ENCODE measurements at regions not wholly inside any gene's neighbourhood (a gene's known extent, or its start where the extent isn't known, plus 50 kb on each side); places are given as distances from the start of the nearest gene placed in this dataset.
"Not testable (repeated sequence)": the region's sequence is repeated elsewhere in the genome, so short reads cannot be mapped to it uniquely, and the experiment has no call there.

DNA sequence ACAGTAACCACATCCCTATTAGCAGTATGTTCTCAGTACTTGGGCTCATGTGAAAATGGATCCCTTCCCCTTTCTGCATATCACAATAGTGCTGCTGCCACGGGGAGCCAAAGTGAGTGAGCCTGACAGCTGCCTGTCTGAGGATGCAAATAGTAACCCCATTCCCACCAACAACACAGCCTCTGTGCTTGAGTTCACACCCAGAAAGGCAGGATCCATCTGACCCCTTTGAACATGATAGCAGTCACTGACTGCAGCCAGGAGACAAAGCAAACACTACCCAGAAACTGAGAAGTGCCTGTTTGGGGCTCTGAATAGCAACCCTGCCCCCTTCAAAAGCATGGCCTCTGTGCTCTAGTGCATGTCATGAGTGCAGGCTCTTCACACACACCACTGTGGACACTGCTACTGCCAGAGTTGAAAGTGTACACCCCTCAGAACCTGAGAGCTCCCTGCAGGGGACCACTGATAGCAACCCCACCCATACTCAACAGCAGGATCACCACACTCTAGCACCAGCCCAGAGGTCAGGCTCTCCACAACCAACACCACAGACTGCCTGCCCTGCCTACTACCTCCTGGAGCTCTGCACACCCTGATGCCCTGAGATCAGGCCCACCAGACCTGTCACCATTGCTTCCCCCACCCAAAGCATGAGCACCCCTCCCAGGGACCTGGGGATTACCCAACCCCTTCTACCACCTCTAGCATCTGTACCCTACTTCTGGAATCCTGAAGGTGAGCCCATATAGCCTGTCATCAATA lies 1563.5 kb upstream of the PRR20A start:
- H4K20me1 ChIP-seq (ENCODE audit: insufficient read depth, poor library complexity, severe bottlenecking) = no peaks in the 10 kb centered on the region
- no peaks in the 10 kb centered on the region for H3K4me1 ChIP-seq (ENCODE audit: insufficient read depth)
- H3K27ac ChIP-seq = no peak overlapping the region
- no peak overlapping the region for H2AFZ ChIP-seq
- WGBS (ENCODE audit: low lambda C conversion rate, missing lambda C conversion rate) = 8% methylated on average over 1 of the region's 1 CpG
- H3K36me3 ChIP-seq (replicated peaks; ENCODE audit: insufficient read depth, low read depth) = no peaks in the 10 kb centered on the region
- no peak overlapping the region for H3K4me2 ChIP-seq
- H3K9me3 ChIP-seq (ENCODE audit: low read depth) = no peaks in the 10 kb centered on the region
- no peak for DNase-seq (ENCODE audit: low spot score)
- no peaks in the 10 kb centered on the region for H3K79me2 ChIP-seq
- H3K4me3 ChIP-seq = no peak overlapping the region
- H3K27me3 ChIP-seq = peaks cover 8% of the 10 kb centered on the region
- H3K9me2 ChIP-seq (replicated peaks; ENCODE audit: insufficient read depth) = no peaks in the 10 kb centered on the region
- TF ChIP-seq EZH2phosphoT487 (IDR thresholded peaks at IDR 0.05; ENCODE audit: low read depth, severe bottlenecking, unreplicated experiment) (no peak), CTCF (IDR thresholded peaks at IDR 0.05; ENCODE audit: poor library complexity) (no peak), EZH2 (IDR thresholded peaks at IDR 0.05; ENCODE audit: borderline replicate concordance) (no peak)

DNA sequence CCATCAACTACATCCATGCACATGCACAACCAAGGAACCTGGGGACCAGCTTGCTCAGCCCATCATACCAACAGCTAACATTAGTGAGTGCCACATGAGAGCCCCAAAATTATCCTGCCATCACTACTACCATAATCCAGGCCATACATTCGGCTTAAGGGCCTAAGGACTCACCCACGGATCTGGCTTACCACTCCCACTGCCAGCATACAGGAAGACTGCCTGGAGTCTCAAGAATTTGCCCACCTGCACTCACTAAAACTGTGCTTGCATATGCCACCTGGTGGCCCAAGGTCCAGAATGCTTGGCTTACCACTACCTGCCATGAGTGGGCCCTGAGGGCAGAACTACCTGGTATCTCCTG lies 1562.9 kb upstream of the PRR20A start:
- TF ChIP-seq EZH2phosphoT487 (IDR thresholded peaks at IDR 0.05; ENCODE audit: low read depth, severe bottlenecking, unreplicated experiment) (no peak), EZH2 (IDR thresholded peaks at IDR 0.05; ENCODE audit: borderline replicate concordance) (no peak), CTCF (IDR thresholded peaks at IDR 0.05; ENCODE audit: poor library complexity) (no peak)
- 72% methylated on average over 2 of the region's 2 CpGs for whole genome bisulfite sequencing (ENCODE audit: low lambda C conversion rate, missing lambda C conversion rate)
- no peaks in the 10 kb centered on the region for H3K4me1 ChIP-seq (ENCODE audit: insufficient read depth)
- no peak overlapping the region for H3K4me3 ChIP-seq
- H3K4me2 ChIP-seq = no peak overlapping the region
- no peaks in the 10 kb centered on the region for H4K20me1 ChIP-seq (ENCODE audit: insufficient read depth, poor library complexity, severe bottlenecking)
- DNase-seq (ENCODE audit: low spot score) = no peak
- no peaks in the 10 kb centered on the region for H3K79me2 ChIP-seq
- no peaks in the 10 kb centered on the region for H3K9me2 ChIP-seq (replicated peaks; ENCODE audit: insufficient read depth)
- H3K27me3 ChIP-seq = peaks cover 11% of the 10 kb centered on the region
- no peaks in the 10 kb centered on the region for H3K9me3 ChIP-seq (ENCODE audit: low read depth)
- H3K36me3 ChIP-seq (replicated peaks; ENCODE audit: insufficient read depth, low read depth) = no peaks in the 10 kb centered on the region
- no peak overlapping the region for H2AFZ ChIP-seq
- H3K27ac ChIP-seq = no peak overlapping the region

DNA sequence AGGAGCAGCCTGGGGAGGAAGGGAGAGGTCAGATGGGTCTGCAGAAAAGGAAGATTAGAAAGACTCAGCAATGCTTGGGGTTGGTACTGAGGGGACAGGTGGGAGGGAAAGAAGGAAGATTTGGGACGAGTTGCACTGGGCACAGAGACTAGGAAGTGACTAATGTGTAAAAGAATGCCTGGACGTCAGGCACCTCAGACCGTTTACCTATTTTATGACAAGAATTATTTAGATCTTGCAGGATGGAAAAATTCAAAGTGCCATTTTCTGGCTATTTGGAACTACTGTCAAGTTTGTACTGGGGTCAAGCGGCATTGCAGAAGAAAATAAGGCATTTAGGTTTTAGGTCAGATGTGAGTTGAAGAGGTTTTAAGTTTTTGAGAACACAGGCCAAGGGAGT lies 1558.4 kb upstream of the PRR20A start:
- H3K36me3 ChIP-seq (replicated peaks; ENCODE audit: insufficient read depth, low read depth); H3K27ac ChIP-seq; H3K9me3 ChIP-seq (ENCODE audit: low read depth); H2AFZ ChIP-seq; H3K79me2 ChIP-seq; H4K20me1 ChIP-seq (ENCODE audit: insufficient read depth, poor library complexity, severe bottlenecking); H3K4me3 ChIP-seq; H3K4me1 ChIP-seq (ENCODE audit: insufficient read depth); H3K4me2 ChIP-seq; H3K9me2 ChIP-seq (replicated peaks; ENCODE audit: insufficient read depth); DNase-seq (ENCODE audit: low spot score): not testable (repeated sequence)
- H3K27me3 ChIP-seq = peaks cover 14% of the 10 kb centered on the region
- 30% methylated on average over 4 of the region's 4 CpGs for WGBS (ENCODE audit: low lambda C conversion rate, missing lambda C conversion rate)
- peak; percentile 12 for TF ChIP-seq EZH2 (IDR thresholded peaks at IDR 0.05; ENCODE audit: borderline replicate concordance)

GRCh38 chr13:55583953-55584593 lies 1556.6 kb upstream of the PRR20A start:
- H3K27ac ChIP-seq = no peak overlapping the region
- peaks cover 14% of the 10 kb centered on the region for H3K27me3 ChIP-seq
- WGBS (ENCODE audit: low lambda C conversion rate, missing lambda C conversion rate) = 53% methylated on average over 6 of the region's 6 CpGs
- no peaks in the 10 kb centered on the region for H4K20me1 ChIP-seq (ENCODE audit: insufficient read depth, poor library complexity, severe bottlenecking)
- H3K4me1 ChIP-seq (ENCODE audit: insufficient read depth) = no peaks in the 10 kb centered on the region
- no peaks in the 10 kb centered on the region for H3K9me2 ChIP-seq (replicated peaks; ENCODE audit: insufficient read depth)
- no peaks in the 10 kb centered on the region for H3K9me3 ChIP-seq (ENCODE audit: low read depth)
- no peak overlapping the region for H3K4me2 ChIP-seq
- H3K79me2 ChIP-seq = no peaks in the 10 kb centered on the region
- DNase-seq (ENCODE audit: low spot score) = no peak
- no peak overlapping the region for H2AFZ ChIP-seq
- H3K36me3 ChIP-seq (replicated peaks; ENCODE audit: insufficient read depth, low read depth) = no peaks in the 10 kb centered on the region
- H3K4me3 ChIP-seq = no peak overlapping the region
- TF ChIP-seq EZH2phosphoT487 (IDR thresholded peaks at IDR 0.05; ENCODE audit: low read depth, severe bottlenecking, unreplicated experiment) = no peak
- TF ChIP-seq EZH2 (IDR thresholded peaks at IDR 0.05; ENCODE audit: borderline replicate concordance) = no peak
- no peak for TF ChIP-seq CTCF (IDR thresholded peaks at IDR 0.05; ENCODE audit: poor library complexity)

All from hepatocyte (in vitro differentiated cells).